ENCODE measurements at regions not wholly inside any gene's neighbourhood (a gene's known extent, or its start where the extent isn't known, plus 50 kb on each side); places are given as distances from the start of the nearest gene placed in this dataset.

- TF ChIP-seq RAD21 (IDR thresholded peaks at IDR 0.05 in 1 of 2, conservative IDR thresholded peaks at IDR 0.05 in 1 of 2; ENCODE audit: low read depth in 2 of 2, low read length in 2 of 2) = peak; percentile 54 to 66
Measured at GRCh38 chr10:123530166-123530870, 135.8 kb upstream of the GPR26 start (continued).

Measured in H1 (cell line).